SH-SY5Y (cell line): ENCODE measurements at regions not wholly inside any gene's neighbourhood (a gene's known extent, or its start where the extent isn't known, plus 50 kb on each side); places are given as distances from the start of the nearest gene placed in this dataset.

Experiments used
- GATA2 ChIP-seq: IDR thresholded peaks from 2 replicates; pipeline ENCODE4 v1.6.1; 2011; ENCODE audit warnings: mild to moderate bottlenecking, low read depth, low read length
- GATA3 ChIP-seq: IDR thresholded peaks from 2 replicates; pipeline ENCODE4 v1.6.1; 2011; ENCODE audit warnings: low read depth, mild to moderate bottlenecking, low read length, moderate library complexity

DNA sequence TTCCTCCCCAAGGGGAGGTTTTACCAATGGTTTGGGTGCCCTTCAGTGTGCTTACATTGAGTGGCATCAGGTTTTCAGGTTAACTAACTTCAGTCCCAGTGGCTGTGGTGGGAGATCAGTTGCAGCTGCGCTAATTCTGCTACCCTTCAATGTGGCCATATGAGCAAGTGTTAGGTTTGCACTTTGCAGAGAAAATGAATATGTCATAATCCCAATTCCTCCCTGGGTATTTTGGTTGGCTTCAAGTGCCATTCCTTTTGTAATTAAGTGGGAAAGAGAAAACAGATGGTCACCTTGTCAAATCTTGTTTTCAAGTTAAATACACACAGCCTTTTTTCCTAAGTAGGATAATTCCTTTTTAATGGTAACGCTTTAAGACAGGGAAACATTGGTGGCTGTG lies 236.2 kb downstream of the TLE4 start:
- TF ChIP-seq GATA3 (no peak), GATA2 (no peak)

DNA sequence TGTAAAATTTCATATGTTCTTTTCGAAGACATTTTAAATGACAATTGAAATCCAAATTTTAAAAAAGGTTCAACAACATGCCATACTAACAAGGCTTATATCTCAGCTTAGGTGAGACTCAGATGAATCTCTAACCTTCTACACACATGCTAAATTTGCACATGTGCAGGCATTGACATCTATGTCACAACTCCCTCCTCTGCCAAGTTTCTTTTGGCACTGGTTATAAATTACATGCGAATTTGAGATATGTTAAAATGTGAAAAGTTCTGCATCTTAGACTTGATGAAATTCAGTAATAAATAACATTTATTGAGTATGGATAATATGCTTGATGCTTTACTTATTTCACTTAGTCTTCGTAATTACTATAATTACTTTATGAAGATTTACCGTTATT lies 234.3 kb downstream of the TLE4 start:
- TF ChIP-seq GATA3: no peak
- TF ChIP-seq GATA2: no peak

DNA sequence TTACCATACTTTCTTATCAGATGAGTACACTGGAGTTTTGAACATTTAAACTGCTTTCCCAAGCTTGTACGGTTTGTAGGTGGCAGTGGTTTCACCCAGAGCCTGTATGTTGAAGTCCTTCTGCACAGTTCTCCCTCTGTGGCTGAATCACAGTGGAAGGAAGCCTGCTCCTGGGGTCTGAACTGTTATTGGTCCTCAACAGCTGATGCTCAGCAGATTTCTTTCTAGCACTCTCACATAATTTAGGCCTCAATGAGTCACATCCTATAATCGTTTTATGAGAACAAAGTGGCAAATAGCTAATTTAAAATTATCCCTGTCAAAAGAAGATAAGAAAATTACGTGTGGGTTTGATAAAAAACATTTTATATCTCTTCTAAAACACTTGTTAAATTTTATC lies 229.7 kb downstream of the TLE4 start:
- no peak for TF ChIP-seq GATA3
- TF ChIP-seq GATA2: no peak

DNA sequence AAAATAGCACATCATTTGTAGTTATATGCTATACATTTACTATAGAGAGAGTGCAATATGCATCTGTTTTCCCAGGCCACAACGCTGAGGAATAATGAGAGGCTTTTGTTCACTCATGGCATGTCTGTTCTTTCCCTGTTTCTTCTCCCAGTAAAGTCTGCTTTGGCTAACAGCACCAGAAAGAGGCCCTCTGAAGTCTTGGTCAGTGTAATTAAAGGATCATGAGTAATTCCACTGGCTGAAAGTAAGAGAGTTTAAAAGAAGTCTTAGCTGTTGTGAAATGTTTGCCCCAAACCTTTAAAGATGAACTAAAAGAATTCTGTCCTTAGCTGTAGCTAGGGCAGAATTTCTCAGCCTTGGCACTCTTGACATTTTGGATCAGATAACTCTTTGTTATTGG lies 228.8 kb downstream of the TLE4 start:
- TF ChIP-seq GATA3 (no peak), GATA2 (no peak)

DNA sequence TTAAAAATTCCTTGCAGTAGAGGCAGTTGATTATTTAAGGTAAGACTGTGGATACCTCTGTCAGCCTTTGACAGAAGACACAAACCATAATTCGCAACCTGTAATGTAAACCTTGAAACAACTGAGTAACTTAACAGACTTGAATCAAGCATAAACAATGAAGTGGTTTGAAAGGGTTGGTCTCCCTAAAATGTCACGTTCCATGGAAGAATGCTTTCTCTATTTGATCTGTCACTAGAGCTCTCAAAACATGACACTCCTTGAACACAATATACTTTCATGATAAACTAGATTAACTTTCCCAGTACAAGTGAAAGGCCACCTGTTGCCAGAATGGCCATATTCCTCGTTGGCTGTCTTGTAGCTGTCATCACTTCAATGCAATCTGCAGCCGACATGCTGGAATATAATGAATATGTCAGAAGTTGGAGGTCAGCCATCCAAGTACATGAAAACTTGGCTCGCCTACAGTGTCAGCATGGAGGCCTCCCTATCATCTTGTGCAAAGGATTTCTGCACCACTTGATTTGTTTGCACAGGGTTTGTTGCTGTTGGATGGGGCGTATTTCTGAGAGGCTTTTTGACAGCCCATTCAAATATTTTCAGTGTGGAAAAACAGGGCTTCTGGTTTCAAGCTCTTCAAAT lies 228.0 kb downstream of the TLE4 start:
- TF ChIP-seq GATA2: no peak
- no peak for TF ChIP-seq GATA3

DNA sequence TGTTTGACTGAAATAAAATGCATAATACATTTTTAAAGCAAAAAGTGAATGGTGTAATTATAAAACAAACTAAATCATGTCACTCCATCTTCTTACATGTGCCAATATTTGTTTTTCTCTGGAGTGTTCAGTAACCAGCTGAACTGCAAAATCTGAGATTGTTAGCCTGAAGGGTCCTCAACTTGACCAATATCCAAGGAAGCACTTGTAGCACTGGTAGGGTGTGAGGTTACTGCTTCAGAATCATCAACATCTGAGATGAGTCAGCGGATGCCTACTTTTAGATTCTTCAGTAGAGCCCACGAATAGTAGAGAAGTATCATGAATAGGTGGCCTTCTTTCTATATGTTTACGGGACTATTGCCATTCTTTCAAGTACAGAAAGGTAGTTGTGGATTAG lies 226.7 kb downstream of the TLE4 start:
- TF ChIP-seq GATA2 (no peak), GATA3 (no peak)

DNA sequence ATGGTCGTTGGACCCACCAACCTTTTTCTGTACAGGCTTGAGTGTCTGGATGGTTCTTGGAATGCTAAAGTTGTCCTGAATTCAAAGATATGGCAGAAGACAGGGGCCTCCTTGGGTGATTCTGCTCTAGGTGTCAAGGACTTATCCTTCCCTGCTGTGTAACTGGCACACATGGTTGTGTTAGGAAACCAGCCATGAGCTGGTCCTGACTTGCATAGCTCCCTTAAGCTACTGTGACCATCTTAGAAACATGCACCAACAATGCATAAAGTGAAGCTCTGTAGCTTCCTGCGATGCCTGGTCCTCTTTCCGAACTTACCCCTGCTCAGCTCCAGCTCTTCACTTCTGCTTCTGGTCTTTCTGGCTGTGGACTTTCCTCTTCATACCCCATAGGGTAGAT lies 224.6 kb downstream of the TLE4 start:
- TF ChIP-seq GATA2 (no peak), GATA3 (no peak)

DNA sequence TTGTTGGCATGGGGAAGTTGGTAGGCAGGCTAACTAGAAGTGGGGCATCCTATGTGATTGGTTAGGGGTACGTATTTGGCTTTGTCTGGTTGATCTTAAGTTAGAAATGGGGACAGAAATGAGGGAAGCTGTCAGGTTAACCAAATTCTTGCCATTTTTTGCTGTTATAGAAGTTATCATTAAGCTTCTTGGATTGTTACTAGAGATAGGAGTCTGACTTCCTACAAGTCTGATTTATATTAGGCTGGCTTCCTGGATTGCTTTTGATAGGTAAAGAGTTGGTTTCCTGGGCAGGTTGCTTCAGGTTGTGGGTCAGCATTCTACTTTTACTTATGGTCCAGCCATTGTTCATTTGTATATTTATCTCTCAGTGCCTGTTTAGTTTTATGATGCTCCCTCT lies 216.9 kb downstream of the TLE4 start:
- no peak for TF ChIP-seq GATA2
- TF ChIP-seq GATA3: no peak

DNA sequence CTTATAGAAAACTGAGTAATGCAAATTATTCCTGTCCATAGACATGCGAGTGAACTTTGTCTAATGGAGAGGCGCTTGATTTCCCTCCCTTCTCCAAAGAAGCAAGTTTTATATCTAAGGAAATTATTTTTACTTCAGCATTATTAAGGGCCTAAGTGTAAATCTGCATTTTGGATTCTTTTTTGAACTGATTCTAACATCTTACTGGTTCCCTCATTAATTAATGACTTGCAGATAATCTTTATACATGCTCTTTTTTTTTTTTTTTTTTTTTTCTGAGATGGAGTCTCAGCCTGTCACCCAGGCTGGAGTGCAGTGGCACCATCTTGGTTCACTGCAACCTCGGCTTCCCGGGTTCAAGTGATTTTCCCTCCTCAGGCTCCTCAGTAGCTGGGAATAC lies 209.5 kb downstream of the TLE4 start:
- TF ChIP-seq GATA2 (no peak), GATA3 (no peak)

DNA sequence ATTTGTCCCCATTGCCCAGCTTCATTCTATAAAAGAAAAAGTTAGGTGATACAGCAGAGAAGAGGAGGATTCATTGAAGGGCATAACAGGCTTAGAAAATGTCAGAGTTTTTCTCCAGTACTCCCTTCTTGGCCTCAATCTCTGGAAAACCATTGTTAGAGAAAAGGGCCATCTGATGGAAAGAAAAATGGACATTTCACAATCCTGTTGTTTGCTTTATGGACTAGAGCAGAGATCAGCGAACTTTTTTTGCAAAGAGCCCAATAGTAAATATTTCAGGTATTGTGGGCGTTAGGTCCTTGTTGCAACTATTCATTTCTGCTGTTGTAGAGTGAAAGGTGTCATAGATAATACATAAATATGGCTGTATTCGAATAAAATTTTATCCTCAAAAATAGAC lies 208.8 kb downstream of the TLE4 start:
- TF ChIP-seq GATA2 (no peak), GATA3 (no peak)

DNA sequence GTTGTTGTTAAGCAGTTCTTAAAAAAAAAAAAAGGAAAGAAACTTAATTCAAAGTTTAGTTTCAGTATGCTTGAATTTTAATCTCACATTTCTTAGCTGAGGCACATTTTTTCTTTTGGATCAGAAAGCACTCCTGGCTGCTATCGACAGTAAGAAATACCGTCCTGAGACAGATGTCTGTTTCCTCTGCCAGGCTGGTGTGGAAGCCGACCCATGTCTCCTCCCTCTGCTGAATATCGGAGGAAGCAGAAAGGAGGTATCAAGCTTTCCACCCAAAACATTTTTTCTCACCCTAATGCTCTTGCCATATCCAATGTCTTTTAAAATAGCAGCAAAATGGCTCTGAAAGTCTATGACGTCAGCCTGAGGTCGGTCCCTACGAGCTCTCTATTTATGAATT lies 208.1 kb downstream of the TLE4 start:
- TF ChIP-seq GATA2 (no peak), GATA3 (no peak)

DNA sequence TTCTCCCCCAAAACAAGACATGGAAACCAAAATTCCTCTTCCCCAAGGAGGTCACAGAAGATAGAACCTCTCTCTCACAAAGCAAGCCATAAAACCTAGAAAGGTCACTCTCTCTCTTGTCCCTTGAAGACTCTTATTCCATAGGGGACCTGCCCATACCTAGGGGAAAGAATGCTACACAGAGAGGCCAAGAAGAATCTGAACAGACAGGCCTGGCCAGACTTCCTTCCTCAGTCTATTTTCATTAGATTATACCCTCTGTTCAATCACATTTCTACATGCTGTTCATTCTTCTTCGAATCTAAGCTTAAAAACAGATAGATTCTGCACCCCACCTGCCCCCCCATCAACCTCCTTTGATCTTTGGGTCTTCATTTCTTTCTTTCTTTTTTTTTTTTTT lies 206.8 kb downstream of the TLE4 start:
- no peak for TF ChIP-seq GATA2
- no peak for TF ChIP-seq GATA3

DNA sequence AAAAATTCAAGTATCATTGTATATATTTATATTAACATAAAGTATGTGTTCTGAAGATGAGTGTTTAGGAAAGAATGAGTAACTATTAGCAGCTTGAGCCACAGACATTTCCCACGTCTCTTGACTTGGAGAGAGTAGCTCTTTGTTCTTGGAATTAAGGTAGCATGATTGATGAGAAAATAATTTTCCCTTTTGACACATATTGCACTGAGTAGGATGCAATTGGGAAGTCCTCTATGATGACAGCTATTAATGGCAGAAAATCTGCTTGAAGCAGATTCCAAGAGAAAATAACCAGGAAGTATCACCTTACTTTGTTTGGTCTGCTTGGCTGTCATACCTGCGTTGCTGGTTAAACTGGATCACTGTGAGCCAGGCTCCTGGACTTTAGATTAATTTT lies 204.8 kb downstream of the TLE4 start:
- no peak for TF ChIP-seq GATA2
- no peak for TF ChIP-seq GATA3
